Adipocyte (in vitro differentiated cells): ENCODE measurements at regions not wholly inside any gene's neighbourhood (a gene's known extent, or its start where the extent isn't known, plus 50 kb on each side); places are given as distances from the start of the nearest gene placed in this dataset.

ENCODE experiments used
- DNase-seq: peaks from one replicate; pipeline ENCODE4 v3.0.0-alpha.2; 2015; ENCODE audit warnings: low read depth
- H3K27me3 ChIP-seq: replicated peaks from 2 replicates; pipeline ENCODE4 v1.7.0; 2013; ENCODE audit warnings: mild to moderate bottlenecking, low read length, moderate library complexity; ENCODE audit not compliant: control insufficient read depth, insufficient read depth
- H3K36me3 ChIP-seq: 2 replicates; pipeline ENCODE4 v1.7.0; 2013; ENCODE audit warnings: low read length, mild to moderate bottlenecking, moderate library complexity; ENCODE audit not compliant: control insufficient read depth, insufficient read depth, severe bottlenecking
- H3K4me1 ChIP-seq: 2 replicates; pipeline ENCODE4 v1.7.0; 2013; ENCODE audit warnings: mild to moderate bottlenecking, low read length, moderate library complexity; ENCODE audit not compliant: control insufficient read depth, insufficient read depth
- H3K4me3 ChIP-seq: 2 replicates; pipeline ENCODE4 v1.7.0; 2013; ENCODE audit warnings: mild to moderate bottlenecking, low read length, moderate library complexity
- H3K9ac ChIP-seq: 2 replicates; pipeline ENCODE4 v1.7.0; 2013; ENCODE audit warnings: mild to moderate bottlenecking, low read length, moderate library complexity
- H3K9me3 ChIP-seq: 2 replicates; pipeline ENCODE4 v1.7.0; 2013; ENCODE audit warnings: mild to moderate bottlenecking, low read length, moderate library complexity; ENCODE audit not compliant: control insufficient read depth

DNA sequence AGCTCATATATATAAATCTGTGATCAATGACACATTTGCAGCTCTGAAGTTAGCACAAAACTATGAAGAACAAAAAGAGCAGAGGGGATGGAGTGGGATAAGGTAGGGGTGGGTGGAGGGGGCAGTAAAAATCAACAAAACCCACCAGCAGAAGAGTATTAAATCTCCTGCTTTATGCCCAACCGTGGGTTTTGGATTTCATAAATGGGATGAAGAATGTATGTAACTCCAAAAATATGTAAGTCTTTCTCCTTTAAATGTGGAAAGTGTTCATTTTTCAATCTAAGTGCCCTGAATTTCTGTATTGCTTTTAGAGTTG lies 480.3 kb upstream of the MARCKS start:
- Histone ChIP-seq H3K27me3 (no peaks in the 10 kb centered on the region), H3K36me3 (no peaks in the 10 kb centered on the region), H3K4me3 (no peak overlapping the region), H3K9ac (peak overlapping the region; percentile 30), H3K4me1 (peaks cover 14% of the 10 kb centered on the region), H3K9me3 (no peaks in the 10 kb centered on the region)
- DNase-seq = peak; percentile 30

DNA sequence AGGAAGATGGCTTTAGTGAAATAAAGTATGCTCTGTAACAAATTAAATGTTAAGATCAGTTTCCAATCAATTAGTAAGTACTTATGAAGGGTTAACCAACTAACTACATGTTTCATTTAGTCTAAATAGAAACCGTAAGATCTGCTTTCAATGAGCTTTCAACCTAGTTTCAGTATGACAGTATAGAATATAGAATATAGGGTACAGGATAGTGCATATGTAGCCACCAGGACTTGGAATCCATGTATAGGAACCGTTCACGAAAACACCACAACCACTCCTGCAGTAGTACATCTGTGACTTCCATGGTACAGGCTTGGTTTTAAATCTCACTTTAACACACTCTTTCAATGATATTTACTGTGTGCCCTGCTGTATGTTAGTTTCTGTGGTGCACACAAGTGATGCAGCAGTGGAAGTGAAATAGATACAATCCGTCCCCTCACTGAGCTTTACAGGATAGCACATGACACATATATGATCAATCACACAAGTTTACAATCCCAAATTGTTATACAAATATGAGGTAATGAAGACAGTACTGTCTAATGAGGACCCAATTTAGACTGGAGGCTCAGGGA lies 479.7 kb upstream of the MARCKS start:
- Histone ChIP-seq H3K4me1 (peaks cover 14% of the 10 kb centered on the region), H3K4me3 (no peak overlapping the region), H3K27me3 (no peaks in the 10 kb centered on the region), H3K9me3 (no peaks in the 10 kb centered on the region), H3K36me3 (no peaks in the 10 kb centered on the region), H3K9ac (no peak overlapping the region)
- DNase-seq = no peak

DNA sequence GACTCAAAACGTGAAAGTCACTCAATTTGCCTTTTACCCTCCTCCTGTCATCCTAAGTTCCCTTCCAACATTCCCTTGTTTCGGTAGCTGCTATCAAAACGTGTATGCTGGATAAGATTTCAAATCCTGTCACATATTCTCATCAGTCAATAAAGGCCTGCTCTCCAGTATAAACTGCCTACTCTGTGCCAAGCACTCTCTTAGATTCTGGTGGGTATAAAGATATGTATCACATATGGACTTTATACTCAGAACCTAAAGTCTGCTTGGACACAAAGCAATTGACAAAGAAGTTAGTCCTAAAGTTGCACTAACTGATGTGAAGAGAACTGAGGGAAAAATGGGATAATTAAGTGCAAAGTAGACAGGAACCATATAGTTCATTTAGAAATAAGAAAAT lies 476.6 kb upstream of the MARCKS start:
- Histone ChIP-seq H3K4me1 (peaks cover 14% of the 10 kb centered on the region), H3K4me3 (no peak overlapping the region), H3K9ac (no peak overlapping the region), H3K9me3 (no peaks in the 10 kb centered on the region), H3K36me3 (no peaks in the 10 kb centered on the region), H3K27me3 (no peaks in the 10 kb centered on the region)
- DNase-seq = no peak

DNA sequence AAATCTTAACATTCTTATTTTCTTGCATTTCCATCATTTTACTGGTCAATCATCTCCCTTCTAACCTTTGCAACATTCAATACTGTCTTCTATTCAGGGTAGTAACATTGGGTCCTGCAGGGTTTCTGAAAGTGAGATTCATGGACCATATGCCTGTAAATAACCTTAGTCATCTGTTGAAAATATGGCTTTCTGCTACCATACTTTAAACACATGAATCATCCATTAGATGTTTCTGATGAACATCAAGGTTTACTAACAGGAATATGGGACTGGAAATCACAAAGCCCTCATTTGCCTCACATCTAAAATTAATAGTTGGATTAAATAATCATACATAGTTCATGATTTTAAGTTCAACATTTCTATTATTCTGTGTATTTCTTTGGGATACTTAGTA lies 475.9 kb upstream of the MARCKS start:
- Histone ChIP-seq H3K4me1 (peaks cover 8% of the 10 kb centered on the region), H3K9ac (no peak overlapping the region), H3K27me3 (no peaks in the 10 kb centered on the region), H3K36me3 (no peaks in the 10 kb centered on the region), H3K9me3 (no peaks in the 10 kb centered on the region), H3K4me3 (no peak overlapping the region)
- DNase-seq = no peak

DNA sequence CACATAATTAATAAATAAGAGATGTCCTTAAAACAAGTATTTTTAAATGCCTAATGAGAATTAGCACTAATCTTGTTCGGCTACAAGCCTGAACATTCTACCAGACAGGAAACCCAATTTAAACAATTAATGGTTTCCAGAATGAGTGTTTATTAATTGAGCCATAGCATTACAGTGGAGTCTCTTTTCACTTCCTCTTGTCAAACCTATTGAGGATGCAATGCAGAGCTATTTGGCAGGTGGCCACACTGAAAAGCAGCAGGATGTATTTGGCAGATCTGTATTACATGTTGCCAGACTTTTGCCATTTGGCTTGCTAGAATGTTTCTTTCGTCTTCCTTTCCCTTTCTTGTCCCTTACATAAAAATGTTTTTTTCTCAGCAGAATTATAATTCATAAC lies 475.2 kb upstream of the MARCKS start:
- H3K27me3 ChIP-seq = no peaks in the 10 kb centered on the region
- no peaks in the 10 kb centered on the region for H3K9me3 ChIP-seq
- peak; percentile 47 for DNase-seq
- H3K36me3 ChIP-seq = no peaks in the 10 kb centered on the region
- no peak overlapping the region for H3K9ac ChIP-seq
- no peak overlapping the region for H3K4me3 ChIP-seq
- peaks cover 3% of the 10 kb centered on the region for H3K4me1 ChIP-seq

DNA sequence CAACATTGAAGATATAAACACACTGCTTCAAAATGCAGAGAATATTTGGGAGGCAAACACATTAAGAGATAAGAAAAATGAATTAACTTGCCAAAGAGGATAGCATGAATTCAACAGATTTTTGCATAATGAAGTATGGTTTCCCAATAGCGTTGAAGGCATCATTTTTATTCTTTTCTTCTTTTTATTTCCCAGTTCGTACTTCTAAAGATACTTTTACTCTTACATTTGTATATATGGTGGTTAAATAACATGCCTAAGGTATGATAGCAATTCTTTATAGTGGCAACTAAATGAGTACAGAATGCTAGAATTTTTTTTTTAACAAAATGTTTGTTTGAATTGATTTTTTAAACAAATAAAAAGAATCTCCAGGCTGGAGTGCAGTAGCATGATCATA lies 473.4 kb upstream of the MARCKS start:
- no peaks in the 10 kb centered on the region for H3K9me3 ChIP-seq
- DNase-seq = peak; percentile 33
- no peaks in the 10 kb centered on the region for H3K4me1 ChIP-seq
- no peak overlapping the region for H3K9ac ChIP-seq
- no peaks in the 10 kb centered on the region for H3K27me3 ChIP-seq
- H3K36me3 ChIP-seq = no peaks in the 10 kb centered on the region
- no peak overlapping the region for H3K4me3 ChIP-seq

DNA sequence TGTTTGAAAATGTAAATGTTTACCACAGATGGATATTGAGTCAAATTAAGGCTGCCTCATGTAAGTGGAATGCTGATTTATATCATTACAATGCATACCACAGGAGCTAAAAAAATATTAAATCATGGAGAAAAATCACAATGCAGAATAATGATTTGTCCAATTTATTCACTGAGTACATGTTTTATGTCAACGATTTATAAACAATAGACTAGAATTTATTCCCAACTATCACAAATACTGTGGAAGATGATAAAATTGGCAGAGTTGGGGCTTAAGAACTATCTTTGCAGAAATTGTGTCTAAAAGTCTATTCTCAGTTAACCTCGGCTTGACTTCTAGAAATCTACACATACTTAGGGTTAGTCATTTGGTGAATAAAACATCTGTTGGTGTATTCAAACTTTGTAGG lies 472.1 kb upstream of the MARCKS start:
- H3K4me3 ChIP-seq = no peak overlapping the region
- H3K9ac ChIP-seq = no peak overlapping the region
- H3K9me3 ChIP-seq = no peaks in the 10 kb centered on the region
- peak; percentile 50 for DNase-seq
- H3K27me3 ChIP-seq = no peaks in the 10 kb centered on the region
- no peaks in the 10 kb centered on the region for H3K4me1 ChIP-seq
- H3K36me3 ChIP-seq = no peaks in the 10 kb centered on the region

DNA sequence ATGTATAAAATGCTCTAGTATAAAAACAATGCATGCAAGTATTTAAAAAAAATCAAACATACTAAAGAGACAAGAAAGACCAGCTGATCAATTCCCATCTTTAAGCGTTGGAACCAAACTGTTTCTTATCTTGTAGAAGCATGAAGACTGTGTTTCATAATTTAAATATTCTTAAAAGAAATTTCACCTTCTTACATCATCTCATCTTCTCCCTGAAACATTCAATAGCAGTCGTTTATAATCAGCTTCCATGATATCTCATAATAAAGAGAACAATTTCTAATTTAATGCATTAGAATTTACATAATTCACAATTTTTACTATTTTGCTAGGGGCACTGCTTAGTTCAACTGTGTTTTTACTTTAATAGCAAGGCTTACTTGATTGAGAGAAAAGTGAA lies 468.1 kb upstream of the MARCKS start:
- H3K27me3 ChIP-seq = no peaks in the 10 kb centered on the region
- H3K36me3 ChIP-seq = no peaks in the 10 kb centered on the region

DNA sequence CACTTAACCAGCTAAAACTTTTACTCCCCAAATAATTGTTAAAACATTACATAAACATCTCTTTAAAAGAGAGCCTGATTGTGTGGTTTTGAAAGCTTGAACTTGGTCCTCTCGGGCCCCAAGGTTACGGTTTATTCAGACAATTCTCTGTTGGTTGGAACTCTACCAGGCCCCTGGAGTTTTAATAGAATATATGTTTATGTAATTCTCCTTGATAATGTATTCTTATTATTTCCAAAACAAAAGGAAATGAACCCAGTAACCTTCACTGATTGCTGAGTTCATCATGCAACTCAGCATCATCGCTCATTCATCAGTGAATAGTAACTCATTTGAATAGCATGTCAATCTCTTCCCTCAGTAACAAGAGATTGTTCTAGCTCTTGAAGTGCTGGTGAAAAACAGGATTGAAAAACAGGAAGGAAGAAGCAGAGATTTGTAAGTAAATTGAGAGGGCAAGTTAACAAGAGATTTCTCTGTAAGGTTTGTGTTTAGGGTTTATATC lies 464.5 kb upstream of the MARCKS start:
- no peaks in the 10 kb centered on the region for H3K9me3 ChIP-seq
- H3K27me3 ChIP-seq = no peaks in the 10 kb centered on the region
- H3K4me1 ChIP-seq = peaks cover 10% of the 10 kb centered on the region
- H3K4me3 ChIP-seq = no peak overlapping the region
- H3K9ac ChIP-seq = no peak overlapping the region
- no peak for DNase-seq
- no peaks in the 10 kb centered on the region for H3K36me3 ChIP-seq

More for the DNA sequence above, 468.1 kb upstream of the MARCKS start:
- Histone ChIP-seq H3K9me3 (no peaks in the 10 kb centered on the region), H3K4me3 (no peak overlapping the region), H3K9ac (no peak overlapping the region), H3K4me1 (no peaks in the 10 kb centered on the region)
- DNase-seq = no peak

DNA sequence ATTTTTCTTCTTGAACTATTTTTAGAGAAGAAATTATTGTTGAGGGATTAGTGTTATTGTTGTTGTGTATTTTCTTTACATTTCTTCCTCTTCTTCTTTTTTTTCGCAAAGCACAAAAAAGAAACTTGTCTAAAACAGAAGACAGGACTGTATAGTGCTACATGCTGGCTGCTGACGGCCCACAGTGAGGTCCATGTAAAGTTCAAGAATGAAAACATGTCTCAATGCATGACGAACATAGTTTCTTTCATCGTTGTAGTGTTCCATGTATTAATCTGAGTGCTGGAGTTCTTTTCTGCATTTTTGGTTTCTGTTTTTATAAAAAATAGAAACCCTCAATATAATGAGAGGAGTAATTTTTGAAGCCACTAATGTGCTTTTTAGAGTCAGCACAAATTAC lies 462.9 kb upstream of the MARCKS start:
- Histone ChIP-seq H3K9me3 (no peaks in the 10 kb centered on the region), H3K27me3 (no peaks in the 10 kb centered on the region), H3K9ac (no peak overlapping the region), H3K4me1 (peaks cover 10% of the 10 kb centered on the region), H3K4me3 (no peak overlapping the region), H3K36me3 (no peaks in the 10 kb centered on the region)
- DNase-seq = no peak

DNA sequence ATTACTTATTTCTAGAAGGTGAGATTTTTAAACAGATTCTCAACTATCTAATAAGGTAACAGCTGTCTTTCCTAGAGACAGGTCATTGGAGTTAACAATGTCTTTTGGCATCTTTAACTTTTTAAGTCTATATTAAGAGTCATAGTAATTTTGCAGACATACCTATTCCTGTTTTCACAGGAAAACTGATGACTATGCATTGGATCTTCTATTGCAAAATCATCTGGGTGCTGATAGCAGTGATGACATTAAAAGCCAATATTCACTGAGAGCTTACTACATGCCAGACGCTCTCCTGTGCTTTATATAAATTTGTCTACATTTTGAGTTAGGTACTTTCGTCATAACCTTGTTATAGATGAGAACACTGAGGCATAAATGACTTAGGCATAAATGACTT lies 462.4 kb upstream of the MARCKS start:
- Histone ChIP-seq H3K27me3 (no peaks in the 10 kb centered on the region), H3K4me1 (peaks cover 10% of the 10 kb centered on the region), H3K9ac (no peak overlapping the region), H3K4me3 (no peak overlapping the region), H3K36me3 (no peaks in the 10 kb centered on the region), H3K9me3 (no peaks in the 10 kb centered on the region)
- no peak for DNase-seq

DNA sequence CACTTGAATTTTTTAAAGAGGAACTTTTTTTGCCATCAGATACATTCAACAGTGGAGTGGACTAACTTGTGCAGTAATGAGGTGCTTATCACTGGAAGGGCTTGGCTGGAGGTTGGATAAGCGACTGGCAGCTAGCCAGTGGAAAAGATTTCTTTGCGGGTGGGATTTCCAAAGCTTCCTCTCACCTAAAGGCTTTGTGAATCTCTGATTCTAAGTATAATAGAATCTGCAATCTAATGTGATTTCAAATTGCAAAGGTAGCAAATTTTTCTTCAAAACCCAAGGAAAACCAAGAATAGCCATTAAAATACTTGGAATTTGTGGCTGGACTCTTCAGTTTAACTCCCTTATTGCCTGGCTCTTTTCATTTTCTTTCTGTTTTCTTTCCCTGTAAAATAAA lies 460.4 kb upstream of the MARCKS start:
- Histone ChIP-seq H3K9me3 (no peaks in the 10 kb centered on the region), H3K27me3 (no peaks in the 10 kb centered on the region), H3K36me3 (no peaks in the 10 kb centered on the region), H3K4me3 (no peak overlapping the region), H3K4me1 (peaks cover 10% of the 10 kb centered on the region), H3K9ac (no peak overlapping the region)
- DNase-seq = peak; percentile 26
